HCT116 (cell line): ENCODE measurements at regions not wholly inside any gene's neighbourhood (a gene's known extent, or its start where the extent isn't known, plus 50 kb on each side); places are given as distances from the start of the nearest gene placed in this dataset.

Experiments used
- ATAC-seq: fragments of 200-7000 bp; cut with Tn5 transposase; 2 replicates; pipeline ENCODE4 v1.9.1; 2020; ENCODE audit warnings: mild to moderate bottlenecking, moderate library complexity
- BruUV-seq: library from RNA; stranded (reverse); fragments of 400-500 nt; replicated peaks from 2 replicates; lab custom pipeline; 2021; lab: Mats Ljungman, UMichigan
- CTCF ChIA-PET: fragments of 300-600 bp; sonication (Branson Sonifier 250); formaldehyde crosslinking; loops from one replicate; lab custom pipeline; 2021; ENCODE audit warnings: antibody characterized with exemption; lab: Charles Lee
- POLR2A ChIA-PET: fragments of 300-600, 350-600 bp; sonication (Branson Sonifier 250); formaldehyde crosslinking; loops from one replicate; lab custom pipeline; 2021; ENCODE audit warnings: antibody characterized with exemption; lab: Charles Lee
- RAD21 ChIA-PET, 2 experiments: fragments of 300-600 bp; sonication (Branson Sonifier 250); formaldehyde crosslinking; loops; one replicate each; lab custom pipeline; 2023; ENCODE audit warnings: low total read pairs in 2 of 2; ENCODE audit not compliant: uncharacterized antibody in 2 of 2, unreplicated experiment in 2 of 2, low non-redundant PET in 1 of 2; lab: Charles Lee
- DNase-seq: peaks from one replicate; pipeline ENCODE4 v3.0.0-alpha.2; 2010; ENCODE audit warnings: low read depth, low spot score
- H2AFZ ChIP-seq: fragments of 200-600 bp; shearing (Covaris generic), sonication (generic); 2 replicates; pipeline ENCODE4 v1.6.1; 2017; ENCODE audit warnings: low read depth, mixed run types, mixed read lengths, antibody characterized with exemption, low read length; ENCODE audit not compliant: poor library complexity, severe bottlenecking
- H3K27ac ChIP-seq: 2 replicates; pipeline ENCODE4 v1.5.1; 2012; ENCODE audit warnings: low read depth, low read length
- H3K27me3 ChIP-seq: fragments of 200-600 bp; sonication (generic); 2 replicates; pipeline ENCODE4 v1.6.1; 2016; ENCODE audit warnings: mixed run types, low read length, mixed read lengths; ENCODE audit not compliant: insufficient read depth
- H3K36me3 ChIP-seq, 2 experiments: fragments of 200-500 bp in 1 of 2; fragments of 200-600 bp in 1 of 2; sonication (Bioruptor generic) in 1 of 2; sonication (generic) in 1 of 2; 2 replicates each; pipeline versions ENCODE4 v1.5.1 to v1.6.1; 2014 to 2016; ENCODE audit warnings: low read length in 2 of 2, inconsistent platforms in 1 of 2, mixed read lengths in 1 of 2, mixed run types in 1 of 2; ENCODE audit not compliant: insufficient read depth in 2 of 2, control insufficient read depth in 1 of 2
- H3K4me1 ChIP-seq, 2 experiments: fragments of 200-600 bp in 1 of 2; sonication (generic) in 1 of 2; 2 replicates each; pipeline versions ENCODE4 v1.5.1 to v1.6.1; 2012 to 2017; ENCODE audit warnings: low read length in 2 of 2, inconsistent platforms in 1 of 2, mild to moderate bottlenecking in 1 of 2, mixed read lengths in 1 of 2, mixed run types in 1 of 2, moderate library complexity in 1 of 2; ENCODE audit not compliant: insufficient read depth in 2 of 2, control insufficient read depth in 1 of 2
- H3K4me2 ChIP-seq: fragments of 200-600 bp; sonication (generic); 2 replicates; pipeline ENCODE4 v1.6.1; 2017; ENCODE audit warnings: mixed run types, low read length, mixed read lengths
- H3K4me3 ChIP-seq, 2 experiments: fragments of 200-600 bp in 1 of 2; sonication (generic) in 1 of 2; replicated peaks in 1 of 2; 2 replicates each; pipeline ENCODE4 v1.5.1; 2011 to 2016; ENCODE audit warnings: low read length in 2 of 2, control low read depth in 1 of 2, low read depth in 1 of 2, mild to moderate bottlenecking in 1 of 2, mixed read lengths in 1 of 2, mixed run types in 1 of 2
- H3K79me2 ChIP-seq: fragments of 200-600 bp; sonication (generic); 2 replicates; pipeline ENCODE4 v1.6.1; 2017; ENCODE audit warnings: mild to moderate bottlenecking, mixed run types, low read length, moderate library complexity, mixed read lengths; ENCODE audit not compliant: insufficient read depth
- H3K9ac ChIP-seq: fragments of 200-600 bp; sonication (generic); 2 replicates; pipeline ENCODE4 v1.6.1; 2016; ENCODE audit warnings: low read length, mixed read lengths
- H3K9me2 ChIP-seq: fragments of 200-600 bp; sonication (generic), shearing (Covaris generic); 2 replicates; pipeline ENCODE4 v1.6.1; 2017; ENCODE audit warnings: mixed run types, mild to moderate bottlenecking, moderate library complexity; ENCODE audit not compliant: insufficient read depth
- H3K9me3 ChIP-seq, 2 experiments: fragments of 200-500 bp in 1 of 2; fragments of 200-600 bp in 1 of 2; sonication (Bioruptor generic) in 1 of 2; sonication (generic) in 1 of 2; 2 replicates each; pipeline ENCODE4 v1.6.1; 2014 to 2017; ENCODE audit warnings: low read length in 2 of 2, mixed read lengths in 2 of 2, inconsistent platforms in 1 of 2, low read depth in 1 of 2, mild to moderate bottlenecking in 1 of 2, mixed run types in 1 of 2, moderate library complexity in 1 of 2; ENCODE audit not compliant: control insufficient read depth in 1 of 2, insufficient read depth in 1 of 2
- H4K20me1 ChIP-seq: fragments of 200-600 bp; sonication (generic), shearing (Covaris generic); 2 replicates; pipeline ENCODE4 v1.6.1; 2017; ENCODE audit warnings: mixed run types, mild to moderate bottlenecking, moderate library complexity; ENCODE audit not compliant: insufficient read depth
- ELF1 ChIP-seq: IDR thresholded peaks from 2 replicates; pipeline ENCODE4 v1.6.1; 2012; ENCODE audit warnings: low read depth, borderline replicate concordance
- FOSL1 ChIP-seq: IDR thresholded peaks from 2 replicates; pipeline ENCODE4 v1.6.1; 2012; ENCODE audit warnings: low read depth
- JUND ChIP-seq: IDR thresholded peaks from 2 replicates; pipeline ENCODE4 v1.6.1; 2012
- MAX ChIP-seq: IDR thresholded peaks from 2 replicates; pipeline ENCODE4 v1.6.1; 2012
- POLR2A ChIP-seq: IDR thresholded peaks from 2 replicates; pipeline ENCODE4 v1.7.0; 2011; ENCODE audit warnings: borderline replicate concordance; ENCODE audit not compliant: insufficient read depth, insufficient read length; ENCODE audit errors: extremely low read depth
- POLR2AphosphoS5 ChIP-seq: IDR thresholded peaks from 2 replicates; pipeline ENCODE4 v1.6.1; 2011; ENCODE audit warnings: mild to moderate bottlenecking, low read depth, low read length, moderate library complexity
- RAD21 ChIP-seq: IDR thresholded peaks from 2 replicates; pipeline ENCODE4 v1.6.1; 2012; ENCODE audit warnings: low read depth, mild to moderate bottlenecking
- SIN3A ChIP-seq: IDR thresholded peaks from 2 replicates; pipeline ENCODE4 v1.6.1; 2012; ENCODE audit warnings: low read depth
- SP1 ChIP-seq: IDR thresholded peaks from 2 replicates; pipeline ENCODE4 v1.6.1; 2012; ENCODE audit warnings: low read depth
- SRF ChIP-seq: IDR thresholded peaks from 2 replicates; pipeline ENCODE4 v1.6.1; 2012; ENCODE audit warnings: low read depth
- TCF7L2 ChIP-seq: IDR thresholded peaks from 2 replicates; pipeline ENCODE4 v1.7.0; 2011; ENCODE audit warnings: borderline replicate concordance, inconsistent platforms; ENCODE audit not compliant: insufficient read depth, insufficient read length; ENCODE audit errors: extremely low read depth
- YY1 ChIP-seq: IDR thresholded peaks from 2 replicates; pipeline ENCODE4 v1.6.1; 2011; ENCODE audit warnings: low read length, low read depth, moderate library complexity, mild to moderate bottlenecking; ENCODE audit not compliant: insufficient replicate concordance; ENCODE audit errors: extremely low read depth
- ZBTB33 ChIP-seq: IDR thresholded peaks from 2 replicates; pipeline ENCODE4 v1.6.1; 2011; ENCODE audit warnings: mild to moderate bottlenecking, low read length, moderate library complexity; ENCODE audit not compliant: insufficient replicate concordance; ENCODE audit errors: extremely low read depth
- ZFX ChIP-seq: fragments of 450-650 bp; IDR thresholded peaks from 2 replicates; pipeline ENCODE4 v1.6.1; 2017
- ZNF274 ChIP-seq: fragments of 200-500 bp; sonication (Bioruptor generic); IDR thresholded peaks from 2 replicates; pipeline ENCODE4 v1.6.1; 2014; ENCODE audit warnings: mild to moderate bottlenecking, low read depth, low read length, inconsistent platforms
- intact Hi-C: fragments of 100-400 bp; cut with micrococcal nuclease; formaldehyde crosslinking; loops from 2 replicates; pipeline ENCODE4 v1.10.0; 2022
- TF ChIP-seq, protein P1 (sequence below): IDR thresholded peaks from 2 replicates; pipeline ENCODE4 v1.6.1; 2012

DNA sequence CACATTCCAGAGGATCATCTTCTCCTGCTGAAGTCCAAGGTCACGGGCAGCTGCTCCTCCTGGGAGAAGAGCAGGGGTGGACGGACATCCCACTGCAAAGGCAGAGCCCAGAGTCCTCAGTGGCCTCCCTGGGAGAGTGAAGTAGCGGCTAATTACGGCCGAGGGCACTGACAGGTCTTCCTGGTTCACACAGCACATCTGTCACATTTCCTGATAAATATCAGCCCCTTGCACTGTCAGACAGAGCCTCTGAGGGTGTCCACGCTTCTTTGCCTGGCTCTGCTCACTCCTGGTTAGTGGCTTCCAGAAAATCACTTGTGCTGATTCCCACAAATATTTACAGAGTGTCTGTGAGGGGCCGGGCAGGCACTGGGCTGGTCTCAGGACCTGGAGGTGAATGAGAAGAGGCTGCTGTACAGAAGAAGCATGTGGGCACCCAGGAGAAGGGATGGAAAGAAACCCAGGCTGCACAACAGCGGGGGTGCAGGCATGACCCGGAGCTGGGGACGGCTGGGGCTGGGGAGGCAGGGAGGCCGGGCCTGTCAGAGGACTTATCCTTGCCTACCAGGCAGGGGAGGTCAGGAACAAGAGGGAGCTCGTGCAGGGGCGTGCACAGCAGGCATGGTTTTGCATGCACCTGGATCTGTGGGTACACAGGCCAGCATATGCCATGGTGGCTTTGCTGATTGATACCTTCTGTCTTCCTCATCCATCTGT, 258.2 kb upstream of the TNRC6C start:
- Histone ChIP-seq H3K9me2 (no peaks in the 10 kb centered on the region), H3K9ac (no peak overlapping the region), H3K36me3 (no peaks in the 10 kb centered on the region), H3K4me1 (no peaks in the 10 kb centered on the region), H3K27ac (no peak overlapping the region), H3K4me2 (no peak overlapping the region), H3K27me3 (peaks cover 24% of the 10 kb centered on the region; the same call in 1 of the 2 replicates), H3K4me3 (no peak overlapping the region), H2AFZ (no peak overlapping the region), H4K20me1 (no peaks in the 10 kb centered on the region), H3K9me3 (peaks cover 22 to 28% of the 10 kb centered on the region in 2 experiments; a peak in 3 of 4 replicates), H3K79me2 (no peaks in the 10 kb centered on the region)
- intact Hi-C loops = no loop called here
- DNase-seq (no peak), ATAC-seq (no peak)
- no peak for TF ChIP-seq POLR2A
- CTCF ChIA-PET = no interaction called here
- RAD21 ChIA-PET = no interaction called here
- no TSS peak for BruUV-seq
- POLR2A ChIA-PET = no interaction called here

- no TSS peak for BruUV-seq
- peaks cover 25 to 29% of the 10 kb centered on the region in 2 experiments; a peak in 3 of 4 replicates for H3K9me3 ChIP-seq
- RAD21 ChIA-PET = no interaction called here
- peaks cover 18% of the 10 kb centered on the region; the same call in 1 of the 2 replicates for H3K27me3 ChIP-seq
- H3K9ac ChIP-seq = no peak overlapping the region
- H3K4me2 ChIP-seq = no peak overlapping the region
- TF ChIP-seq FOSL1 = no peak
- no peak for TF ChIP-seq ZFX
- no peak for TF ChIP-seq ELF1
- TF ChIP-seq TCF7L2 = no peak
- TF ChIP-seq, protein P1, sequence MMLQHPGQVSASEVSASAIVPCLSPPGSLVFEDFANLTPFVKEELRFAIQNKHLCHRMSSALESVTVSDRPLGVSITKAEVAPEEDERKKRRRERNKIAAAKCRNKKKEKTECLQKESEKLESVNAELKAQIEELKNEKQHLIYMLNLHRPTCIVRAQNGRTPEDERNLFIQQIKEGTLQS = no peak
- no peak for TF ChIP-seq ZNF274
- no peak for TF ChIP-seq SP1
- no peak for TF ChIP-seq ZBTB33
- TF ChIP-seq SIN3A = no peak
- no peak for TF ChIP-seq SRF
- TF ChIP-seq POLR2A = no peak
- no peak for TF ChIP-seq MAX
- TF ChIP-seq JUND = no peak
- TF ChIP-seq YY1 = no peak
- no peak for TF ChIP-seq RAD21
- no peak for TF ChIP-seq POLR2AphosphoS5
- H4K20me1 ChIP-seq = no peaks in the 10 kb centered on the region
- intact Hi-C loops = no loop called here
- no peaks in the 10 kb centered on the region for H3K9me2 ChIP-seq
- no peak overlapping the region for H3K4me3 ChIP-seq
- ATAC-seq (no peak), DNase-seq (no peak)
- H3K4me1 ChIP-seq = no peaks in the 10 kb centered on the region
- H3K27ac ChIP-seq = no peak overlapping the region
- no peaks in the 10 kb centered on the region for H3K79me2 ChIP-seq
- CTCF ChIA-PET = no interaction called here
- H2AFZ ChIP-seq = no peak overlapping the region
- POLR2A ChIA-PET = no interaction called here
- no peaks in the 10 kb centered on the region for H3K36me3 ChIP-seq
Observed at GRCh38 chr17:77701996-77702395, 256.5 kb upstream of the TNRC6C start.
